Putamen (tissue), 1 donor: ENCODE measurements at regions not wholly inside any gene's neighbourhood (a gene's known extent, or its start where the extent isn't known, plus 50 kb on each side); places are given as distances from the start of the nearest gene placed in this dataset.

ENCODE experiments used
- DNase-seq: peaks from one replicate; pipeline ENCODE4 v3.0.0-alpha.2; 2016; ENCODE audit warnings: low spot score

GRCh38 chr13:97111756-97112155 lies 110.4 kb upstream of the MBNL2 start:
- no peak for DNase-seq

- DNase-seq: no peak
These were observed 109.5 kb upstream of the MBNL2 start for GRCh38 chr13:97112446-97113152.

DNA sequence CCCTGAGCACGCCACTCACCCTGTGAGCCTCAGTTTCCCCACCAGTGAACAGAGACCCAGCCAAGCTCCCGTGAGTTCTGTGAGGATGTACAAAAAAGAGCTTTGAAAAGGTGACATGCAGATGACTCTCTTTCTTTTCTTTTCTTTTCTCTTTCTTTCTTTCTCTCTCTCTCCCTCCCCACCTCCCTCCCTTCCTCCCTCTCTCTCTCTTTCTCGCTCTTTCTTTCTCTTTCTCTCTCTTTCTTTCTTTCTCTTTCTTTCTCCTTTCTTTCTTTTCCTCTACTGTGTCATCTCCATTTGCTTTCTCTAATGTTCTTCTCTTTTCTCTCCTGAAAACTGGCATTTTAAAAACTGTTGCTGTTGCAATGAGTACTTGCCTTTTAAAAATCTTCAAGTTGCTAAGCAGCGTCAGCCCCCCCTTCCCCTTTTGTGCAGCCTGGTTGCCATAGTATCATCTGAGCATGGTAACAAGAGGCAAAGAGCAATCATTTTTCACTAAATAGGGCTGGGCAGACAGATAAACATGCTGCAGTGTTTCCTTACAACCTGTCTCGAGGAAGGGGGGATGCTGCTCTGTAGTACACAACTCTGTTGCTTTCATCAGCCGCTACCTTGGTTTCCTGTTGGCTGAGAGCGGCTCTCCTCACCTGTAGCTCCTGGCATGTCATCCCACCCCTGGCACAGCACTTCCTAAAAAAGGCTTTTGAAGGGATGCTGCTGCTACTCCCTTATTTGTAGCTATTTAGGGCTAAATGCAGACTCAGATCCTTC lies 108.7 kb upstream of the MBNL2 start:
- peak; percentile 64 for DNase-seq

GRCh38 chr13:97114651-97115050 lies 107.5 kb upstream of the MBNL2 start:
- DNase-seq: no peak

- no peak for DNase-seq
These were observed 105.4 kb upstream of the MBNL2 start for GRCh38 chr13:97116754-97117153.

GRCh38 chr13:97117388-97117910 lies 104.7 kb upstream of the MBNL2 start:
- DNase-seq: no peak

- DNase-seq: no peak
These were observed 102.2 kb upstream of the MBNL2 start for GRCh38 chr13:97119943-97120342.

GRCh38 chr13:97120346-97120745 lies 101.8 kb upstream of the MBNL2 start:
- peak; percentile 53 for DNase-seq

GRCh38 chr13:97120976-97121375 lies 101.2 kb upstream of the MBNL2 start:
- DNase-seq: no peak

DNA sequence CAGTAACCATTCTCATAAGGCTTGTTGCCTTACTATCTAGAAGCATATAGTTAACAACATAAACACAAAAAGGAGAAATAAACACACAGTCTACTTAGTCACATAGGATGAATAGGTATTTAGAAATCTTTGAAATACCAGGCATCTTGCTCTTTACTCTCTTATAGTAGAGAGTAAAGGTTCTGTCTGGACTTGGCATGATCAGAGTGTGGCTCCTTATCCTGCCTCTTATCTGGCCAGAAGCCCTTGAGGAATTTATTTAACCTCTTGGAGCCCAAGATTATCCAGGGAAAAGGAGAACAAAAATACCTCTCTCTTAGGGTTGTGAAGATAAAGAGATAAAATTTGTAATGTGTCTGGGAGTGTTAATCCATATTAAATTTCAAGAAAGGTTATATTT lies 100.2 kb upstream of the MBNL2 start:
- DNase-seq: no peak

GRCh38 chr13:97122381-97122996 lies 99.6 kb upstream of the MBNL2 start:
- DNase-seq: no peak

GRCh38 chr13:97124206-97124605 lies 97.9 kb upstream of the MBNL2 start:
- DNase-seq: peak; percentile 67

DNA sequence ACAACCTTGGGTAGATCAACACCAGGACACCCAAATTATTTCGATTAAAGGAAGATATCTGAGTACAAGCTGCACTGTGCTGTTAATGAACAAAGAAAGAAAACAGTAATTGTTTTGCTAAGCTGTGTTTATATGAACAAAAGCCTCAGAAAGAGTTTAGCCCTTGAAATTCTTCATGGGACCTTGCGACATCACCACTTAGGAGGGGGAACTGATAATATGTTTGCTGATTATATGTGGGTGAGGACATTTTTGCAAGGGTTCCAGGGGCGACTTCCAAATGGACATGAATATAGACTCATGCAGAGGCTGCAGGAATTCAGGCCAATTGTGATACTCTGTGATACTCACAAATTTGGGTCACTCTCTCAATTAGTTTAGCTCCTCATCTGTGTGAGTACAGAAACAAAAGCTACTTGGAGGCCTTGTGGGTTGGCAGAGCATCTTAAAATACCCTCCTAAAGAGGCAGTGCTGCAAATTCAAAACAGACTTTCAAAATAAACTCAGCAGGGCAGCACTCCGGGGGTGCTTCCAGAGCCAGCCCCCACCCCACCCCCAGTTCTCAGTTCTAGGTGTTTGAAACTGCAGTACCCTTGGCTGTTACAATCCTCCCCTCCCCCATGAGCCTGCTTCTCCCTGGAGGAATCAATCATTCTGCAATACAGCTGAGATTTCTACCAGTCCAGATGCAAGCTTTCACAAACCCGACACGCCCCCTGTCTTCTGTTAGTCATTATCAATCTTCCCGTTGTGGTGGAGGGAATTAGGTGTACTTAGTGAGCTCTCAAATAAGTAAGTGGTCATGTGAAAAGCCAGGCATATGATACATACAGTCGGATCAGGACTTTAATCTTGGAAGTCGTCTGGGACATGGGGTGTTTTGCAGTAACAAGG lies 97.0 kb upstream of the MBNL2 start:
- DNase-seq: peak; percentile 47

GRCh38 chr13:97125810-97126738 lies 96.1 kb upstream of the MBNL2 start:
- DNase-seq: peak; percentile 62

- no peak for DNase-seq
These were observed 94.3 kb upstream of the MBNL2 start for GRCh38 chr13:97127842-97128241.

- no peak for DNase-seq
These were observed 91.9 kb upstream of the MBNL2 start for GRCh38 chr13:97130190-97130589.

- DNase-seq: no peak
These were observed 90.7 kb upstream of the MBNL2 start for GRCh38 chr13:97131447-97131846.

DNA sequence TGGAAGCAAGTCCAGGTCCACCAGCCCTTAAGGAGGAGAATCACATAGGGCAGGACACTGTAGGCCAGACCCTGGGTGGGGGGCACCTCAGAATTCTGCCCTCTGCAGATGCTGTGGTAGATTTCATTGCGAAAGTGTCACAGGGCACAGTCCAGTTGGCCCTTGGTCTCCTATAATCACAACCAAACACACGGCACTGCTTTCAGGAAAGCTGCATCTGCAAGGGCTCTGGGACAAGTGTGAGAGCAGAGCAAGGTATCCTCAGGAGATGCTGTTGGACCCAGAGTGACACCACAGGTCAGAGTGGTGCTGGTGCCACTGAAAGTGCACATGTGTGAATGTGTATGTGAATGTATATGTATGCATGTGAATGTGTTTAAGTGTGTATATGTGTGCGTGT lies 88.6 kb upstream of the MBNL2 start:
- DNase-seq: no peak

- DNase-seq: no peak
These were observed 88.2 kb upstream of the MBNL2 start for GRCh38 chr13:97133955-97134354.

GRCh38 chr13:97134364-97135095 lies 87.6 kb upstream of the MBNL2 start:
- DNase-seq: no peak
